PC-9 (cell line): ENCODE measurements at regions not wholly inside any gene's neighbourhood (a gene's known extent, or its start where the extent isn't known, plus 50 kb on each side); places are given as distances from the start of the nearest gene placed in this dataset.

Source experiments
- BruUV-seq: library from RNA; stranded (reverse); fragments of 400-500 nt; replicated peaks from 2 replicates; lab custom pipeline; 2021; lab: Mats Ljungman, UMichigan
- CTCF ChIA-PET: fragments of 300-600 bp; sonication (Branson Sonifier 250); formaldehyde crosslinking; loops from one replicate; lab custom pipeline; 2022; ENCODE audit warnings: antibody characterized with exemption; lab: Charles Lee
- POLR2A ChIA-PET: fragments of 300-600 bp; sonication (Branson Sonifier 250); formaldehyde crosslinking; loops from one replicate; lab custom pipeline; 2022; ENCODE audit warnings: antibody characterized with exemption; ENCODE audit not compliant: unreplicated experiment; lab: Charles Lee
- DNase-seq, 2 experiments: peaks; one replicate each; pipeline versions ENCODE4 v3.0.0 to v3.0.0-alpha.2; 2015 to 2022; ENCODE audit warnings: mixed read lengths in 1 of 2
- H2AFZ ChIP-seq: fragments of 200-600 bp; sonication (generic); 2 replicates; pipeline ENCODE4 v1.8.1; 2017; ENCODE audit warnings: antibody characterized with exemption
- H3F3A ChIP-seq: fragments of 200-600 bp; sonication (generic); 2 replicates; pipeline ENCODE4 v1.8.1; 2017; ENCODE audit warnings: antibody characterized with exemption, mild to moderate bottlenecking, low read depth; ENCODE audit not compliant: insufficient read depth
- H3K27ac ChIP-seq: fragments of 200-600 bp; sonication (generic); 2 replicates; pipeline ENCODE4 v1.6.1; 2016; ENCODE audit warnings: mixed run types
- H3K27me3 ChIP-seq: fragments of 200-600 bp; sonication (generic); 2 replicates; pipeline ENCODE4 v1.6.1; 2016; ENCODE audit warnings: low read depth, mixed run types; ENCODE audit not compliant: insufficient read depth
- H3K36me3 ChIP-seq: fragments of 200-600 bp; sonication (generic); 2 replicates; pipeline ENCODE4 v1.6.1; 2016; ENCODE audit warnings: low read depth, mixed run types
- H3K4me1 ChIP-seq: fragments of 200-600 bp; sonication (generic); replicated peaks from 2 replicates; pipeline ENCODE4 v1.6.1; 2016; ENCODE audit warnings: mixed run types; ENCODE audit not compliant: insufficient read depth
- H3K4me2 ChIP-seq: fragments of 200-600 bp; sonication (generic); 2 replicates; pipeline ENCODE4 v1.6.1; 2017; ENCODE audit warnings: mixed run types
- H3K4me3 ChIP-seq: fragments of 200-600 bp; sonication (generic); 2 replicates; pipeline ENCODE4 v1.6.1; 2016; ENCODE audit warnings: mixed run types
- H3K79me2 ChIP-seq: fragments of 200-600 bp; sonication (generic); 2 replicates; pipeline ENCODE4 v1.6.1; 2017; ENCODE audit warnings: low read depth, mixed run types
- H3K9me2 ChIP-seq: fragments of 200-600 bp; sonication (generic); 2 replicates; pipeline ENCODE4 v1.8.1; 2017; ENCODE audit warnings: mild to moderate bottlenecking; ENCODE audit not compliant: insufficient read depth
- H3K9me3 ChIP-seq: fragments of 200-600 bp; sonication (generic); 2 replicates; pipeline ENCODE4 v1.8.1; 2016; ENCODE audit warnings: low read depth; ENCODE audit not compliant: insufficient read depth
- H4K20me1 ChIP-seq: fragments of 200-600 bp; sonication (generic); 2 replicates; pipeline ENCODE4 v1.8.1; 2017; ENCODE audit not compliant: insufficient read depth
- EZH2 ChIP-seq: fragments of 200-600 bp; sonication (generic); IDR thresholded peaks from 2 replicates; pipeline ENCODE4 v1.8.0; 2017; ENCODE audit warnings: antibody characterized with exemption, low read depth
- intact Hi-C: fragments of 100-400 bp; cut with micrococcal nuclease; formaldehyde crosslinking; loops from one replicate; pipeline ENCODE4 v1.10.0; 2022; ENCODE audit not compliant: unreplicated experiment
- TF ChIP-seq, protein P1 (sequence below): fragments of 200-600 bp; sonication (generic); conservative IDR thresholded peaks from 2 replicates; pipeline ENCODE4 v1.6.1; 2017; ENCODE audit warnings: mixed run types, antibody characterized with exemption, mild to moderate bottlenecking, moderate library complexity

DNA sequence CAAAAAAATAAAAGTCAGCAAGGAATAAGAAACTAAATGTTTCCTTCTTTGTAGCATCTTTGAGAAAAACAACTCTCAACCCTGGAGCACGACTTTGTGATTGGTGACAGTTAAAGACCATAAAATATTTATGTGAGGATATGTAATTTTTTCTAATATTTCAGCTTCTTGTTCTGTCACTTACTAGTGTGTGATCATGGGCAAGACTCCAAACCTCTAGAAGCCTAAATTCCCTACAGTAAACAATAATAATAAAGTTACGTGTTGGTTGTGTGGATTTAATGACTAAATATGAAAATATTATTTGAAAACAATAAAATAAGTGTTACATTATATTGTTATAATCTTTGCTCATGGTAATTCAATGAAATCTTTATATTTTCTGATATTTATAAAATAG is 735.6 kb upstream of the MARCKS start:
- Histone ChIP-seq H3K9me2 (no peaks in the 10 kb centered on the region), H3K4me1 (peaks cover 57% of the 10 kb centered on the region), H3K36me3 (peaks cover 5% of the 10 kb centered on the region; the same call in 1 of the 2 replicates), H3K4me2 (peak overlapping the region; percentile 71), H3K27ac (peak overlapping the region; percentile 93), H2AFZ (no peak overlapping the region), H3K4me3 (peak overlapping the region; percentile 35; the same call in 1 of the 2 replicates), H4K20me1 (no peaks in the 10 kb centered on the region), H3K9me3 (peaks cover 37% of the 10 kb centered on the region), H3F3A (peaks cover 51% of the 10 kb centered on the region), H3K79me2 (no peaks in the 10 kb centered on the region), H3K27me3 (no peaks in the 10 kb centered on the region)
- CTCF ChIA-PET: interaction anchor here (0.7 to 1.2 kb wide), 2 partner anchors 457 to 758 kb away, joined by 3 read pairs; no protein-coding TSS in a partner anchor
- intact Hi-C loops: loop anchor here (1.0 to 10.0 kb wide), 4 partner anchors 183 to 788 kb away; no protein-coding TSS in a partner anchor
- DNase-seq: no peak
- BruUV-seq: no TSS peak
- TF ChIP-seq, protein P1, sequence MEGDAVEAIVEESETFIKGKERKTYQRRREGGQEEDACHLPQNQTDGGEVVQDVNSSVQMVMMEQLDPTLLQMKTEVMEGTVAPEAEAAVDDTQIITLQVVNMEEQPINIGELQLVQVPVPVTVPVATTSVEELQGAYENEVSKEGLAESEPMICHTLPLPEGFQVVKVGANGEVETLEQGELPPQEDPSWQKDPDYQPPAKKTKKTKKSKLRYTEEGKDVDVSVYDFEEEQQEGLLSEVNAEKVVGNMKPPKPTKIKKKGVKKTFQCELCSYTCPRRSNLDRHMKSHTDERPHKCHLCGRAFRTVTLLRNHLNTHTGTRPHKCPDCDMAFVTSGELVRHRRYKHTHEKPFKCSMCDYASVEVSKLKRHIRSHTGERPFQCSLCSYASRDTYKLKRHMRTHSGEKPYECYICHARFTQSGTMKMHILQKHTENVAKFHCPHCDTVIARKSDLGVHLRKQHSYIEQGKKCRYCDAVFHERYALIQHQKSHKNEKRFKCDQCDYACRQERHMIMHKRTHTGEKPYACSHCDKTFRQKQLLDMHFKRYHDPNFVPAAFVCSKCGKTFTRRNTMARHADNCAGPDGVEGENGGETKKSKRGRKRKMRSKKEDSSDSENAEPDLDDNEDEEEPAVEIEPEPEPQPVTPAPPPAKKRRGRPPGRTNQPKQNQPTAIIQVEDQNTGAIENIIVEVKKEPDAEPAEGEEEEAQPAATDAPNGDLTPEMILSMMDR: no peak
- TF ChIP-seq EZH2: no peak
- POLR2A ChIA-PET: no interaction called here

DNA sequence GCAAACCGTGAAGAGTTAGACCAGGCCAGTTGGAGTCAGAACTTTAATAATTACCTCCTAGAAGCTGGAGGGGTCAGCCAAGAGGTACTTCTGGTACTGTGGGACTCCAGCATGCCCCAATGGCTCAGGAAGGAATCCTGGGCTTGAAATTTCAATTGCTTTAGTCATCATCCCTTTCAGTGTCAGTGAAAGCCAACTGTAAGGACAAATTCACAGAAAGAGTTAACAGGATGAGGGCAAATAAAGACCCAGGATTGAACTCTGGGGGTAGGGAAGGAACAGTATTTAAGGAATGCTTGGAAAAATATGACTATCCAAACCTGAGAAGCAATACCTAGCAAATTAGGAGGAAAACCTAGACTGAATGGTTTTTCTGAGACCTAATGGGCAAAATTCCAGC is 735.1 kb upstream of the MARCKS start:
- Histone ChIP-seq H3K4me3 (peak overlapping the region; percentile 6; the same call in 1 of the 2 replicates), H2AFZ (peak overlapping the region; percentile 18; the same call in 1 of the 2 replicates), H3K27ac (peak overlapping the region; percentile 93), H4K20me1 (no peaks in the 10 kb centered on the region), H3K4me1 (peaks cover 57% of the 10 kb centered on the region), H3K27me3 (no peaks in the 10 kb centered on the region), H3F3A (peaks cover 51% of the 10 kb centered on the region), H3K9me3 (peaks cover 38% of the 10 kb centered on the region), H3K9me2 (no peaks in the 10 kb centered on the region), H3K36me3 (peaks cover 5% of the 10 kb centered on the region; the same call in 1 of the 2 replicates), H3K4me2 (peak overlapping the region; percentile 61), H3K79me2 (no peaks in the 10 kb centered on the region)
- ChIA-PET POLR2A (interaction anchor here (0.5 kb wide), 1 partner anchor 736 kb away, joined by 13 read pairs; no protein-coding TSS in a partner anchor), CTCF (interaction anchor here (0.6 kb wide), 1 partner anchor 904 kb away, joined by 3 read pairs; no protein-coding TSS in a partner anchor)
- DNase-seq: peak; percentile 62 to 95
- no peak for TF ChIP-seq EZH2
- TF ChIP-seq, protein P1: peak; percentile 63
- no TSS peak for BruUV-seq
- intact Hi-C loops: loop anchor here (1.0 to 10.0 kb wide), 11 partner anchors 60 to 757 kb away; no protein-coding TSS in a partner anchor

DNA sequence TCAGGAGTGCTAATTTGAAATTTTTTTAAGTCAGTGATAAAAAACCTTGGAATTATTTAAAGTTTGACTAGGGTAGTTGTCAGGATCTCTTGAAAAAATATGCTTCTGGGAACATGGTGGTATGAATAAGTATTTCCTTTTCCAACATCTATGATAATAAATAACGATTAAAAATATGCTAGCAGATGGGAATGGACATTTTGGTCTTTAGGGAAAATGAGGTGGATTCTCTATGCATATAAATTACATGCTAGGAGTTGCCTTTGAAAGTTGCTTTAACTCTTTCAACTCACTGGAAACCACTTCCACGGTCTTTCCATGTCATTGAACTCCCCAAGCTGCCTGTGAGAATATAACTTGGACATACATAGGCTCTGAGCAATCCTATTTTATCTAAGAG is 731.5 kb upstream of the MARCKS start:
- Histone ChIP-seq H3K4me2 (no peak overlapping the region), H3K79me2 (no peaks in the 10 kb centered on the region), H3K36me3 (no peaks in the 10 kb centered on the region; the same call in 1 of the 2 replicates), H3F3A (peaks cover 30% of the 10 kb centered on the region), H4K20me1 (no peaks in the 10 kb centered on the region), H2AFZ (no peak overlapping the region), H3K27ac (no peak overlapping the region), H3K4me3 (no peak overlapping the region), H3K4me1 (peaks cover 35% of the 10 kb centered on the region), H3K9me2 (no peaks in the 10 kb centered on the region), H3K9me3 (peaks cover 26% of the 10 kb centered on the region), H3K27me3 (no peaks in the 10 kb centered on the region)
- no TSS peak for BruUV-seq
- no peak for TF ChIP-seq EZH2
- TF ChIP-seq, protein P1: no peak
- ChIA-PET POLR2A (no interaction called here), CTCF (no interaction called here)
- intact Hi-C loops: loop anchor here (10.0 kb wide), 1 partner anchor 179 kb away; no protein-coding TSS in a partner anchor
- no peak for DNase-seq
